ENCODE measurements at regions not wholly inside any gene's neighbourhood (a gene's known extent, or its start where the extent isn't known, plus 50 kb on each side); places are given as distances from the start of the nearest gene placed in this dataset.

GRCh38 chr14:86065407-86065806 is 535.5 kb downstream of the FLRT2 start:
- TF ChIP-seq CTCF (conservative IDR thresholded peaks at IDR 0.05; ENCODE audit: low read depth, low read length), result no peak
- no peak for TF ChIP-seq EZH2 (IDR thresholded peaks at IDR 0.05; ENCODE audit: borderline replicate concordance, low read depth, low read length, poor library complexity, severe bottlenecking)
